Thoracic aorta (tissue), 2 donors: ENCODE measurements at regions not wholly inside any gene's neighbourhood (a gene's known extent, or its start where the extent isn't known, plus 50 kb on each side); places are given as distances from the start of the nearest gene placed in this dataset.

Source experiments
- ATAC-seq: fragments of 150-250 bp; one replicate; pipeline ENCODE4 v1.8.0; 2017; ENCODE audit warnings: low read depth; ENCODE audit not compliant: insufficient number of reproducible peaks, low FRiP score
- DNase-seq: peaks from one replicate; pipeline ENCODE4 v3.0.0-alpha.2; 2020; ENCODE audit warnings: low spot score
- H3K27ac ChIP-seq, 2 donors: fragments of 200-600 bp; sonication (generic); 1 replicate in 1 of 2; 2 replicates in 1 of 2; pipeline ENCODE4 v1.5.1; 2016; ENCODE audit warnings: mild to moderate bottlenecking in 2 of 2, moderate library complexity in 2 of 2
- H3K27me3 ChIP-seq: fragments of 200-600 bp; sonication (generic); replicated peaks from 2 replicates; pipeline ENCODE4 v1.6.0; 2016; ENCODE audit warnings: mild to moderate bottlenecking; ENCODE audit not compliant: insufficient read depth
- H3K36me3 ChIP-seq: fragments of 200-600 bp; sonication (generic); one replicate; pipeline ENCODE4 v1.5.1; 2016
- H3K4me1 ChIP-seq, 2 donors: fragments of 200-600 bp; sonication (generic); 1 replicate in 1 of 2; 2 replicates in 1 of 2; pipeline versions ENCODE4 v1.5.1 to v1.6.0; 2016; ENCODE audit warnings: low read depth in 2 of 2, mild to moderate bottlenecking in 1 of 2; ENCODE audit not compliant: control insufficient read depth in 1 of 2
- H3K4me3 ChIP-seq: fragments of 200-600 bp; sonication (generic); 2 replicates; pipeline ENCODE4 v1.5.1; 2016; ENCODE audit warnings: mild to moderate bottlenecking
- H3K9me3 ChIP-seq: fragments of 200-600 bp; sonication (generic); 2 replicates; pipeline ENCODE4 v1.5.1; 2016
- CTCF ChIP-seq: fragments of 200-600 bp; sonication (generic); IDR thresholded peaks from one replicate; pipeline ENCODE4 v1.5.1; 2019; ENCODE audit warnings: antibody characterized with exemption

GRCh38 chr2:128371648-128372345 is 53.1 kb upstream of the HS6ST1 start:
- no peaks in the 10 kb centered on the region for H3K36me3 ChIP-seq
- no peaks in the 10 kb centered on the region for H3K27me3 ChIP-seq
- peaks cover 6 to 21% of the 10 kb centered on the region in 2 donors for H3K4me1 ChIP-seq
- DNase-seq (no peak), ATAC-seq (no peak)
- no peak for TF ChIP-seq CTCF
- no peak overlapping the region for H3K4me3 ChIP-seq
- H3K27ac ChIP-seq: no peak overlapping the region
- H3K9me3 ChIP-seq: no peaks in the 10 kb centered on the region

GRCh38 chr2:128372621-128373341 is 54.1 kb upstream of the HS6ST1 start:
- no peak for DNase-seq
- H3K27ac ChIP-seq: no peak overlapping the region
- no peaks in the 10 kb centered on the region for H3K9me3 ChIP-seq
- no peak for ATAC-seq
- H3K4me3 ChIP-seq: no peak overlapping the region
- H3K36me3 ChIP-seq: no peaks in the 10 kb centered on the region
- H3K4me1 ChIP-seq: peaks cover 6 to 21% of the 10 kb centered on the region in 2 donors
- TF ChIP-seq CTCF: no peak
- no peaks in the 10 kb centered on the region for H3K27me3 ChIP-seq

- DNase-seq (no peak), ATAC-seq (no peak)
- peaks cover 8 to 23% of the 10 kb centered on the region in 2 donors for H3K4me1 ChIP-seq
- no peaks in the 10 kb centered on the region for H3K36me3 ChIP-seq
- H3K27me3 ChIP-seq: no peaks in the 10 kb centered on the region
- no peak for TF ChIP-seq CTCF
- no peaks in the 10 kb centered on the region for H3K9me3 ChIP-seq
- no peak overlapping the region for H3K4me3 ChIP-seq
- no peak overlapping the region for H3K27ac ChIP-seq
These were observed 54.9 kb upstream of the HS6ST1 start for GRCh38 chr2:128373451-128374000.

- H3K4me1 ChIP-seq: peaks cover 13 to 29% of the 10 kb centered on the region in 2 donors
- DNase-seq: no peak
These were observed 55.5 kb upstream of the HS6ST1 start for GRCh38 chr2:128374001-128374710.

More at GRCh38 chr2:128374001-128374710, 55.5 kb upstream of the HS6ST1 start:
- no peak overlapping the region for H3K27ac ChIP-seq
- no peak overlapping the region for H3K4me3 ChIP-seq
- H3K9me3 ChIP-seq: no peaks in the 10 kb centered on the region
- H3K36me3 ChIP-seq: no peaks in the 10 kb centered on the region
- no peak for ATAC-seq
- H3K27me3 ChIP-seq: no peaks in the 10 kb centered on the region
- no peak for TF ChIP-seq CTCF
